NB4 (cell line): ENCODE measurements at regions not wholly inside any gene's neighbourhood (a gene's known extent, or its start where the extent isn't known, plus 50 kb on each side); places are given as distances from the start of the nearest gene placed in this dataset.

ENCODE experiments used
- CTCF ChIP-seq: IDR thresholded peaks from one replicate; pipeline ENCODE4 v1.5.1; 2012; ENCODE audit warnings: low read depth, low read length
- POLR2A ChIP-seq: IDR thresholded peaks from 2 replicates; pipeline ENCODE4 v1.6.1; 2011; ENCODE audit warnings: mild to moderate bottlenecking; ENCODE audit not compliant: insufficient read length; ENCODE audit errors: extremely low read depth

DNA sequence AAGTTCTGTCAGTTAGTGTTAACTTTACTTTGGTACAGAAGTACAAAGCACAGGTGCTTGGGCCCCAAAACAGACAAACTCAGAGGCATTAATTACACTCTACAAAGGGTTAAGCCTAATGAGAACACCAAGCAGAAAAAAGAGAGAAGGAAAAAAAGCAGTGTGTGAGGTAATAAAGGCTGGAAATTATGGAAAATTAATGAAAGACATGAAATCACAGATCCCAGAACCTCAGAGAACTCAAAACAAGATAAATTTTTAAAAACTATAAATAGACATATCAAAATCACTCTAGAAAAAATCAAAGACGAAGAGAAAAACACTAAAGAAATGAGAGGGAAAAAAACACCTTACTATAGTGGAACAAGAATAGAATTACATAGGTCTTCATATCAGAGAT is 354.2 kb upstream of the ADAMTS16 start:
- no peak for TF ChIP-seq POLR2A
- no peak for TF ChIP-seq CTCF
